Heart left ventricle (tissue), 13 donors: ENCODE measurements at regions not wholly inside any gene's neighbourhood (a gene's known extent, or its start where the extent isn't known, plus 50 kb on each side); places are given as distances from the start of the nearest gene placed in this dataset.

Experiments
- CTCF ChIP-seq, 12 donors: fragments of 200-600 bp; sonication (generic) in 4 of 12; IDR thresholded peaks; one replicate each; pipeline versions ENCODE4 v1.5.0 to v1.8.0; 2018 to 2022; ENCODE audit warnings: antibody characterized with exemption in 12 of 12, mild to moderate bottlenecking in 5 of 12
- POLR2A ChIP-seq, 2 donors: fragments of 450-650 bp; IDR thresholded peaks; one replicate each; pipeline ENCODE4 v1.6.1; 2017; ENCODE audit warnings: antibody characterized with exemption in 2 of 2, mild to moderate bottlenecking in 2 of 2, moderate library complexity in 2 of 2
- donor health status: ischemic (EF 13 %, LVEDD 7.1; RV severe dilation, severe dysfunction).
- donor health status: DM: no; HTN: yes; CAD: no.
- donor health status: DM: no; HTN: no; CAD: no.
- donor health status: ischemic (EF 25% LVEDD 6.9; RV normal size, moderate dysfunction).
- donor health status: ischemic (EF 25% LVEDD 5.7; RV mildly dilated, moderate dysfunction).
- donor health status: ischemic (EF 35%, LVEDD 5.7; RV mildly dilated, moderate dysfunction).
- donor health status: nonischemic (EF 11% LVEDD 7.7; RV severe dilation, severe dysfunction).
- donor health status: DM: yes; HTN: yes; CAD: no.
- donor health status: PGD.
- donor health status: ischemic (EF 29% LVEDD 5.4; RV normal size, mild dysfunction).
- donor health status: nonischemic (EF 23%, LVEDD 6.1; RV moderate dilation, normal function).

GRCh38 chr15:63441266-63441665 is 59.6 kb upstream of the CA12 start:
- TF ChIP-seq POLR2A (IDR thresholded peaks at IDR 0.05) = no peak
- TF ChIP-seq CTCF (IDR thresholded peaks at IDR 0.05) = no peak
